ENCODE measurements at regions not wholly inside any gene's neighbourhood (a gene's known extent, or its start where the extent isn't known, plus 50 kb on each side); places are given as distances from the start of the nearest gene placed in this dataset.

- Mint-ChIP-seq H3K4me1 (no peaks in the 10 kb centered on the region), H3K9me3 (peaks cover 5 to 27% (median 11%) of the 10 kb centered on the region in 7 donors), H3K27ac (no peak overlapping the region), H3K27me3 (no peaks in the 10 kb centered on the region), H3K36me3 (no peaks in the 10 kb centered on the region), H3K4me3 (no peak overlapping the region)
- Histone ChIP-seq H3K36me3 (ENCODE audit: control insufficient read depth, insufficient read depth, low read length) (no peaks in the 10 kb centered on the region), H3K4me3 (ENCODE audit: low read depth, low read length) (no peak overlapping the region), H3K4me1 (ENCODE audit: control insufficient read depth, insufficient read depth, low read length, poor library complexity, severe bottlenecking) (no peaks in the 10 kb centered on the region), H3K9me3 (ENCODE audit: control insufficient read depth in 2 of 2, low read length in 2 of 2) (peaks cover 0 to 2% of the 10 kb centered on the region in 2 experiments), H3K27ac (ENCODE audit: insufficient read depth, low read length, poor library complexity, severe bottlenecking) (no peak overlapping the region), H3K27me3 (ENCODE audit: control insufficient read depth, insufficient read depth, low read length) (no peaks in the 10 kb centered on the region)
- ATAC-seq (ENCODE audit: low read depth in 2 of 2): no peak
- no peak for DNase-seq
Observed at GRCh38 chr11:97732011-97732632, 1288.6 kb upstream of the CNTN5 start.

GRCh38 chr11:97738751-97739150 lies 1282.0 kb upstream of the CNTN5 start:
- DNase-seq (no peak), ATAC-seq (ENCODE audit: low read depth in 2 of 2) (no peak)
- Mint-ChIP-seq H3K4me1 (no peaks in the 10 kb centered on the region), H3K36me3 (no peaks in the 10 kb centered on the region), H3K9me3 (peaks cover 4 to 33% (median 13%) of the 10 kb centered on the region in 7 donors), H3K27me3 (no peaks in the 10 kb centered on the region), H3K4me3 (no peak overlapping the region), H3K27ac (no peak overlapping the region)
- H3K36me3 ChIP-seq (ENCODE audit: control insufficient read depth, insufficient read depth, low read length): no peaks in the 10 kb centered on the region
- H3K4me3 ChIP-seq (ENCODE audit: low read depth, low read length): no peak overlapping the region
- peaks cover 0 to 6% of the 10 kb centered on the region in 2 experiments for H3K9me3 ChIP-seq (ENCODE audit: control insufficient read depth in 2 of 2, low read length in 2 of 2)
- no peaks in the 10 kb centered on the region for H3K27me3 ChIP-seq (ENCODE audit: control insufficient read depth, insufficient read depth, low read length)
- H3K4me1 ChIP-seq (ENCODE audit: control insufficient read depth, insufficient read depth, low read length, poor library complexity, severe bottlenecking): no peaks in the 10 kb centered on the region
- H3K27ac ChIP-seq (ENCODE audit: insufficient read depth, low read length, poor library complexity, severe bottlenecking): no peak overlapping the region

GRCh38 chr11:97739932-97740800 lies 1280.6 kb upstream of the CNTN5 start:
- Histone ChIP-seq H3K27ac (ENCODE audit: insufficient read depth, low read length, poor library complexity, severe bottlenecking) (no peak overlapping the region), H3K9me3 (ENCODE audit: control insufficient read depth in 2 of 2, low read length in 2 of 2) (peaks cover 0 to 12% of the 10 kb centered on the region in 2 experiments), H3K36me3 (ENCODE audit: control insufficient read depth, insufficient read depth, low read length) (no peaks in the 10 kb centered on the region), H3K4me3 (ENCODE audit: low read depth, low read length) (no peak overlapping the region), H3K27me3 (ENCODE audit: control insufficient read depth, insufficient read depth, low read length) (no peaks in the 10 kb centered on the region), H3K4me1 (ENCODE audit: control insufficient read depth, insufficient read depth, low read length, poor library complexity, severe bottlenecking) (no peaks in the 10 kb centered on the region)
- Mint-ChIP-seq H3K36me3 (no peaks in the 10 kb centered on the region), H3K4me3 (no peak overlapping the region), H3K9me3 (peaks cover 0 to 19% (median 11%) of the 10 kb centered on the region in 7 donors), H3K27me3 (no peaks in the 10 kb centered on the region), H3K4me1 (no peaks in the 10 kb centered on the region), H3K27ac (no peak overlapping the region)
- DNase-seq: no peak
- ATAC-seq (ENCODE audit: low read depth in 2 of 2): no peak

- Histone ChIP-seq H3K36me3 (ENCODE audit: control insufficient read depth, insufficient read depth, low read length) (no peaks in the 10 kb centered on the region), H3K27me3 (ENCODE audit: control insufficient read depth, insufficient read depth, low read length) (no peaks in the 10 kb centered on the region), H3K4me1 (ENCODE audit: control insufficient read depth, insufficient read depth, low read length, poor library complexity, severe bottlenecking) (no peaks in the 10 kb centered on the region), H3K4me3 (ENCODE audit: low read depth, low read length) (no peak overlapping the region), H3K27ac (ENCODE audit: insufficient read depth, low read length, poor library complexity, severe bottlenecking) (no peak overlapping the region), H3K9me3 (ENCODE audit: control insufficient read depth in 2 of 2, low read length in 2 of 2) (peaks cover 0 to 12% of the 10 kb centered on the region in 2 experiments)
- H3K36me3 Mint-ChIP-seq: no peaks in the 10 kb centered on the region
- H3K4me1 Mint-ChIP-seq: no peaks in the 10 kb centered on the region
- H3K27ac Mint-ChIP-seq: no peak overlapping the region
- peaks cover 0 to 16% (median 7%) of the 10 kb centered on the region in 7 donors for H3K9me3 Mint-ChIP-seq
- DNase-seq (no peak), ATAC-seq (ENCODE audit: low read depth in 2 of 2) (no peak)
- H3K4me3 Mint-ChIP-seq: no peak overlapping the region
- H3K27me3 Mint-ChIP-seq: no peaks in the 10 kb centered on the region
Observed at GRCh38 chr11:97740801-97741151, 1280.0 kb upstream of the CNTN5 start.

- Histone ChIP-seq H3K27me3 (ENCODE audit: control insufficient read depth, insufficient read depth, low read length) (no peaks in the 10 kb centered on the region), H3K4me1 (ENCODE audit: control insufficient read depth, insufficient read depth, low read length, poor library complexity, severe bottlenecking) (no peaks in the 10 kb centered on the region), H3K9me3 (ENCODE audit: control insufficient read depth in 2 of 2, low read length in 2 of 2) (peaks cover 0 to 12% of the 10 kb centered on the region in 2 experiments), H3K27ac (ENCODE audit: insufficient read depth, low read length, poor library complexity, severe bottlenecking) (no peak overlapping the region), H3K36me3 (ENCODE audit: control insufficient read depth, insufficient read depth, low read length) (no peaks in the 10 kb centered on the region), H3K4me3 (ENCODE audit: low read depth, low read length) (no peak overlapping the region)
- no peak overlapping the region for H3K27ac Mint-ChIP-seq
- no peaks in the 10 kb centered on the region for H3K27me3 Mint-ChIP-seq
- H3K4me1 Mint-ChIP-seq: no peaks in the 10 kb centered on the region
- H3K4me3 Mint-ChIP-seq: no peak overlapping the region
- ATAC-seq (ENCODE audit: low read depth in 2 of 2) (no peak), DNase-seq (no peak)
- H3K36me3 Mint-ChIP-seq: no peaks in the 10 kb centered on the region
- peaks cover 0 to 15% (median 5%) of the 10 kb centered on the region in 7 donors for H3K9me3 Mint-ChIP-seq
Observed at GRCh38 chr11:97742717-97743116, 1278.0 kb upstream of the CNTN5 start.

- no peak overlapping the region for H3K4me3 Mint-ChIP-seq
- Histone ChIP-seq H3K27me3 (ENCODE audit: control insufficient read depth, insufficient read depth, low read length) (no peaks in the 10 kb centered on the region), H3K4me3 (ENCODE audit: low read depth, low read length) (no peak overlapping the region), H3K4me1 (ENCODE audit: control insufficient read depth, insufficient read depth, low read length, poor library complexity, severe bottlenecking) (no peaks in the 10 kb centered on the region), H3K9me3 (ENCODE audit: control insufficient read depth in 2 of 2, low read length in 2 of 2) (peaks cover 0 to 12% of the 10 kb centered on the region in 2 experiments), H3K36me3 (ENCODE audit: control insufficient read depth, insufficient read depth, low read length) (no peaks in the 10 kb centered on the region), H3K27ac (ENCODE audit: insufficient read depth, low read length, poor library complexity, severe bottlenecking) (no peak overlapping the region)
- H3K36me3 Mint-ChIP-seq: no peaks in the 10 kb centered on the region
- DNase-seq: no peak
- no peak for ATAC-seq (ENCODE audit: low read depth in 2 of 2)
- H3K27ac Mint-ChIP-seq: no peak overlapping the region
- no peaks in the 10 kb centered on the region for H3K4me1 Mint-ChIP-seq
- H3K27me3 Mint-ChIP-seq: no peaks in the 10 kb centered on the region
- peaks cover 0 to 15% (median 4%) of the 10 kb centered on the region in 7 donors for H3K9me3 Mint-ChIP-seq
Observed at GRCh38 chr11:97743205-97743742, 1277.5 kb upstream of the CNTN5 start.

GRCh38 chr11:97745515-97746050 lies 1275.2 kb upstream of the CNTN5 start:
- Mint-ChIP-seq H3K36me3 (no peaks in the 10 kb centered on the region), H3K27ac (no peak overlapping the region), H3K4me3 (no peak overlapping the region), H3K4me1 (no peaks in the 10 kb centered on the region), H3K9me3 (peaks cover 0 to 18% (median 1%) of the 10 kb centered on the region in 7 donors), H3K27me3 (no peaks in the 10 kb centered on the region)
- DNase-seq: no peak
- Histone ChIP-seq H3K27me3 (ENCODE audit: control insufficient read depth, insufficient read depth, low read length) (no peaks in the 10 kb centered on the region), H3K36me3 (ENCODE audit: control insufficient read depth, insufficient read depth, low read length) (no peaks in the 10 kb centered on the region), H3K27ac (ENCODE audit: insufficient read depth, low read length, poor library complexity, severe bottlenecking) (no peak overlapping the region), H3K9me3 (ENCODE audit: control insufficient read depth in 2 of 2, low read length in 2 of 2) (peaks cover 0 to 9% of the 10 kb centered on the region in 2 experiments), H3K4me3 (ENCODE audit: low read depth, low read length) (no peak overlapping the region), H3K4me1 (ENCODE audit: control insufficient read depth, insufficient read depth, low read length, poor library complexity, severe bottlenecking) (no peaks in the 10 kb centered on the region)
- no peak for ATAC-seq (ENCODE audit: low read depth in 2 of 2)
